Caco-2 (cell line): ENCODE measurements at regions not wholly inside any gene's neighbourhood (a gene's known extent, or its start where the extent isn't known, plus 50 kb on each side); places are given as distances from the start of the nearest gene placed in this dataset.

Experiments used
- BruUV-seq: library from RNA; stranded (reverse); fragments of 400-500 nt; replicated peaks from 2 replicates; lab custom pipeline; 2021; lab: Mats Ljungman, UMichigan
- CTCF ChIA-PET: fragments of 300-600 bp; sonication (Branson Sonifier 250); formaldehyde crosslinking; loops from one replicate; lab custom pipeline; 2022; ENCODE audit warnings: antibody characterized with exemption; lab: Charles Lee
- POLR2A ChIA-PET: fragments of 300-600 bp; sonication (Branson Sonifier 250); formaldehyde crosslinking; loops from one replicate; lab custom pipeline; 2022; ENCODE audit warnings: antibody characterized with exemption; lab: Charles Lee
- DNase-seq, 2 experiments: peaks; one replicate each; pipeline versions ENCODE4 v3.0.0 to v3.0.0-alpha.2; 2020 to 2022
- H3K27me3 ChIP-seq: replicated peaks from 2 replicates; pipeline ENCODE4 v1.6.0; 2011; ENCODE audit warnings: low read length; ENCODE audit not compliant: control insufficient read depth, insufficient read depth
- H3K36me3 ChIP-seq: 2 replicates; pipeline ENCODE4 v1.5.1; 2011; ENCODE audit warnings: low read length; ENCODE audit not compliant: control insufficient read depth, insufficient read depth
- H3K4me1 ChIP-seq: fragments of 250-450 bp; sonication (Bioruptor Pico); 2 replicates; pipeline ENCODE4 v1.5.1; 2020; ENCODE audit warnings: mild to moderate bottlenecking
- H3K4me3 ChIP-seq: 2 replicates; pipeline ENCODE4 v1.5.1; 2011; ENCODE audit warnings: low read depth, mild to moderate bottlenecking, control low read depth, low read length
- H3K9me3 ChIP-seq: fragments of 250-450 bp; sonication (Bioruptor Pico); 2 replicates; pipeline ENCODE4 v1.5.1; 2020; ENCODE audit warnings: mild to moderate bottlenecking, moderate library complexity
- H3K27ac Mint-ChIP-seq: one replicate; pipeline ENCODE4 v1.8.0; 2022; ENCODE audit warnings: mixed read lengths; ENCODE audit not compliant: unreplicated experiment
- H3K27me3 Mint-ChIP-seq: one replicate; pipeline ENCODE4 v1.8.0; 2022; ENCODE audit warnings: mixed read lengths; ENCODE audit not compliant: insufficient read depth, unreplicated experiment
- H3K36me3 Mint-ChIP-seq: one replicate; pipeline ENCODE4 v1.8.0; 2022; ENCODE audit warnings: mild to moderate bottlenecking, mixed read lengths; ENCODE audit not compliant: insufficient read depth, unreplicated experiment
- H3K4me1 Mint-ChIP-seq: one replicate; pipeline ENCODE4 v1.8.0; 2022; ENCODE audit warnings: low read depth, mixed read lengths; ENCODE audit not compliant: unreplicated experiment
- H3K4me3 Mint-ChIP-seq: one replicate; pipeline ENCODE4 v1.8.0; 2022; ENCODE audit warnings: mild to moderate bottlenecking, moderate library complexity, mixed read lengths; ENCODE audit not compliant: unreplicated experiment
- H3K9me3 Mint-ChIP-seq: one replicate; pipeline ENCODE4 v1.8.0; 2022; ENCODE audit warnings: mixed read lengths; ENCODE audit not compliant: unreplicated experiment
- CTCF ChIP-seq, 2 experiments: fragments of 200-600 bp in 1 of 2; IDR thresholded peaks; 1 replicate in 1 of 2; 2 replicates in 1 of 2; pipeline versions ENCODE4 v1.5.1 to v1.8.0; 2011 to 2022; ENCODE audit warnings: antibody characterized with exemption in 1 of 2, control low read depth in 1 of 2, inconsistent platforms in 1 of 2, low read depth in 1 of 2, low read length in 1 of 2, mild to moderate bottlenecking in 1 of 2, moderate library complexity in 1 of 2; ENCODE audit not compliant: insufficient read depth in 1 of 2, severe bottlenecking in 1 of 2, unreplicated experiment in 1 of 2
- intact Hi-C: fragments of 100-400 bp; cut with micrococcal nuclease; formaldehyde crosslinking; loops from one replicate; pipeline ENCODE4 v1.10.0; 2022; ENCODE audit not compliant: unreplicated experiment

GRCh38 chr9:12604164-12604821 is 88.9 kb upstream of the TYRP1 start:
- H3K9me3 ChIP-seq = no peaks in the 10 kb centered on the region
- BruUV-seq = no TSS peak
- intact Hi-C loops = no loop called here
- Mint-ChIP-seq H3K27me3 (no peaks in the 10 kb centered on the region), H3K36me3 (no peaks in the 10 kb centered on the region), H3K9me3 (no peaks in the 10 kb centered on the region), H3K27ac (no peak overlapping the region), H3K4me1 (no peaks in the 10 kb centered on the region), H3K4me3 (no peak overlapping the region)
- TF ChIP-seq CTCF (IDR thresholded peaks at IDR 0.05; ENCODE audit: insufficient read depth in 1 of 2, low read depth in 1 of 2, low read length in 1 of 2, severe bottlenecking in 1 of 2, unreplicated experiment in 1 of 2) = no peak
- H3K27me3 ChIP-seq = no peaks in the 10 kb centered on the region
- POLR2A ChIA-PET = no interaction called here
- no peaks in the 10 kb centered on the region for H3K4me1 ChIP-seq
- H3K4me3 ChIP-seq = no peak overlapping the region
- DNase-seq = no peak
- CTCF ChIA-PET = no interaction called here
- no peaks in the 10 kb centered on the region for H3K36me3 ChIP-seq

GRCh38 chr9:12612211-12612770 is 80.9 kb upstream of the TYRP1 start:
- no peaks in the 10 kb centered on the region for H3K9me3 ChIP-seq
- H3K36me3 ChIP-seq = no peaks in the 10 kb centered on the region
- POLR2A ChIA-PET = no interaction called here
- Mint-ChIP-seq H3K27me3 (no peaks in the 10 kb centered on the region), H3K27ac (no peak overlapping the region), H3K4me1 (peaks cover 6% of the 10 kb centered on the region), H3K36me3 (no peaks in the 10 kb centered on the region), H3K4me3 (no peak overlapping the region), H3K9me3 (no peaks in the 10 kb centered on the region)
- intact Hi-C loops = no loop called here
- no peaks in the 10 kb centered on the region for H3K27me3 ChIP-seq
- no peak for TF ChIP-seq CTCF (IDR thresholded peaks at IDR 0.05; ENCODE audit: insufficient read depth in 1 of 2, low read depth in 1 of 2, low read length in 1 of 2, severe bottlenecking in 1 of 2, unreplicated experiment in 1 of 2)
- no peaks in the 10 kb centered on the region for H3K4me1 ChIP-seq
- DNase-seq = no peak
- no TSS peak for BruUV-seq
- CTCF ChIA-PET = no interaction called here
- no peak overlapping the region for H3K4me3 ChIP-seq

- Mint-ChIP-seq H3K9me3 (no peaks in the 10 kb centered on the region), H3K36me3 (no peaks in the 10 kb centered on the region), H3K27ac (no peak overlapping the region), H3K27me3 (no peaks in the 10 kb centered on the region), H3K4me3 (no peak overlapping the region), H3K4me1 (peaks cover 6% of the 10 kb centered on the region)
- Histone ChIP-seq H3K27me3 (no peaks in the 10 kb centered on the region), H3K36me3 (no peaks in the 10 kb centered on the region), H3K9me3 (no peaks in the 10 kb centered on the region), H3K4me3 (no peak overlapping the region), H3K4me1 (no peaks in the 10 kb centered on the region)
- ChIA-PET CTCF (no interaction called here), POLR2A (no interaction called here)
- BruUV-seq = no TSS peak
- no peak for TF ChIP-seq CTCF (IDR thresholded peaks at IDR 0.05; ENCODE audit: insufficient read depth in 1 of 2, low read depth in 1 of 2, low read length in 1 of 2, severe bottlenecking in 1 of 2, unreplicated experiment in 1 of 2)
- intact Hi-C loops = no loop called here
- DNase-seq = no peak
These were observed 80.1 kb upstream of the TYRP1 start for GRCh38 chr9:12613071-12613470.
